Astrocyte (in vitro differentiated cells and primary cell): ENCODE measurements at regions not wholly inside any gene's neighbourhood (a gene's known extent, or its start where the extent isn't known, plus 50 kb on each side); places are given as distances from the start of the nearest gene placed in this dataset.

Experiments
- DNase-seq: peaks from one replicate; pipeline ENCODE4 v3.0.0-alpha.2; 2010; ENCODE audit warnings: low read depth
- FAIRE-seq: peaks from 2 replicates; lab custom pipeline; 2011; peaks lifted over from hg19 to GRCh38; lab: Jason Lieb, UNC
- H2AFZ ChIP-seq: 2 replicates; pipeline ENCODE4 v1.6.0; 2012; ENCODE audit warnings: low read depth, low read length, inconsistent platforms
- H3K27ac ChIP-seq: 2 replicates; pipeline ENCODE4 v1.5.1; 2011; ENCODE audit warnings: low read depth, low read length, inconsistent platforms
- H3K27me3 ChIP-seq: 2 replicates; pipeline ENCODE4 v1.6.0; 2011; ENCODE audit warnings: low read length, inconsistent platforms; ENCODE audit not compliant: insufficient read depth
- H3K36me3 ChIP-seq: 2 replicates; pipeline ENCODE4 v1.5.1; 2011; ENCODE audit warnings: low read length, inconsistent platforms; ENCODE audit not compliant: insufficient read depth
- H3K4me1 ChIP-seq: 2 replicates; pipeline ENCODE4 v1.5.1; 2011; ENCODE audit warnings: low read length, inconsistent platforms; ENCODE audit not compliant: insufficient read depth
- H3K4me2 ChIP-seq: 2 replicates; pipeline ENCODE4 v1.6.0; 2012; ENCODE audit warnings: low read length, inconsistent platforms
- H3K4me3 ChIP-seq: 2 replicates; pipeline ENCODE4 v1.5.1; 2011; ENCODE audit warnings: low read depth, mild to moderate bottlenecking, low read length, inconsistent platforms; ENCODE audit not compliant: insufficient read depth
- H3K79me2 ChIP-seq: 2 replicates; pipeline ENCODE4 v1.6.0; 2012; ENCODE audit warnings: mild to moderate bottlenecking, low read length, inconsistent platforms; ENCODE audit not compliant: insufficient read depth
- H3K9ac ChIP-seq: 2 replicates; pipeline ENCODE4 v1.6.0; 2012; ENCODE audit warnings: mild to moderate bottlenecking, low read length, inconsistent platforms
- H3K9me3 ChIP-seq: 2 replicates; pipeline ENCODE4 v1.5.1; 2012; ENCODE audit warnings: low read depth, mild to moderate bottlenecking, low read length, inconsistent platforms; ENCODE audit not compliant: insufficient read depth
- H4K20me1 ChIP-seq: 2 replicates; pipeline ENCODE4 v1.6.0; 2012; ENCODE audit warnings: low read length, inconsistent platforms; ENCODE audit not compliant: insufficient read depth
- H3K27ac Mint-ChIP-seq: one replicate; pipeline ENCODE4 v1.8.0; 2021; ENCODE audit warnings: mild to moderate bottlenecking, mixed read lengths; ENCODE audit not compliant: unreplicated experiment
- H3K27me3 Mint-ChIP-seq: one replicate; pipeline ENCODE4 v1.8.0; 2021; ENCODE audit warnings: low read depth, mixed read lengths; ENCODE audit not compliant: unreplicated experiment
- H3K36me3 Mint-ChIP-seq: one replicate; pipeline ENCODE4 v1.8.0; 2021; ENCODE audit warnings: low read depth, mixed read lengths; ENCODE audit not compliant: unreplicated experiment
- H3K4me1 Mint-ChIP-seq: one replicate; pipeline ENCODE4 v1.8.0; 2021; ENCODE audit warnings: low read depth, mixed read lengths; ENCODE audit not compliant: unreplicated experiment
- H3K4me3 Mint-ChIP-seq: one replicate; pipeline ENCODE4 v1.8.0; 2021; ENCODE audit warnings: mild to moderate bottlenecking, moderate library complexity, mixed read lengths; ENCODE audit not compliant: unreplicated experiment
- H3K9me3 Mint-ChIP-seq: one replicate; pipeline ENCODE4 v1.8.0; 2021; ENCODE audit warnings: mild to moderate bottlenecking, mixed read lengths; ENCODE audit not compliant: unreplicated experiment
- EZH2 ChIP-seq: IDR thresholded peaks from 2 replicates; pipeline ENCODE4 v1.6.1; 2012; ENCODE audit warnings: mild to moderate bottlenecking, low read length, inconsistent platforms; ENCODE audit not compliant: insufficient read depth
- TF ChIP-seq, protein P1 (sequence below): IDR thresholded peaks from 2 replicates; pipeline ENCODE4 v1.5.1; 2011; ENCODE audit warnings: low read depth, mild to moderate bottlenecking, inconsistent platforms, low read length, moderate library complexity; ENCODE audit not compliant: insufficient read depth

DNA sequence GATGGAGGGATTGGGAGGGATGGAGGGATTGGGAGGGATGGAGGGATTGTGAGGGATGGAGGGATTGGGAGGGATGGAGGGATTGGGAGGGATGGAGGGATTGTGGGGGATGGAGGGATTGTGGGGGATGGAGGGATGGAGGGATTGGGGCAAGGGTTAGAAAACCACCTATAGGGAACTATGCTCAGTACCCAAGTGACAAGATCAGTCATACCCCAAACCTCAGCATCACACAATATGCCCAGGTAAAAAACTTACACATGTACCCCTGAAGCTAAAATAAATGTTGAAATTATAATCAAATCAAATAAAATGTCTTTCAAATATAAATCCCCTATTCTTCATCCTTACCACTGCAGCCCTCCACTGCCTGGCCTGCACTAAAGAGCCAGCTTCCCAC, 72.8 kb upstream of the HNRNPU start:
- Histone ChIP-seq H4K20me1 (no peaks in the 10 kb centered on the region), H3K9ac (no peak overlapping the region), H3K36me3 (no peaks in the 10 kb centered on the region), H3K4me3 (no peak overlapping the region), H2AFZ (no peak overlapping the region), H3K27ac (no peak overlapping the region), H3K27me3 (no peaks in the 10 kb centered on the region), H3K4me2 (no peak overlapping the region), H3K4me1 (no peaks in the 10 kb centered on the region), H3K79me2 (no peaks in the 10 kb centered on the region), H3K9me3 (no peaks in the 10 kb centered on the region)
- DNase-seq (no peak), FAIRE-seq (no peak)
- H3K4me1 Mint-ChIP-seq = no peaks in the 10 kb centered on the region
- no peaks in the 10 kb centered on the region for H3K9me3 Mint-ChIP-seq
- H3K27me3 Mint-ChIP-seq = no peaks in the 10 kb centered on the region
- no peaks in the 10 kb centered on the region for H3K36me3 Mint-ChIP-seq
- no peak overlapping the region for H3K4me3 Mint-ChIP-seq
- no peak overlapping the region for H3K27ac Mint-ChIP-seq
- TF ChIP-seq, protein P1, sequence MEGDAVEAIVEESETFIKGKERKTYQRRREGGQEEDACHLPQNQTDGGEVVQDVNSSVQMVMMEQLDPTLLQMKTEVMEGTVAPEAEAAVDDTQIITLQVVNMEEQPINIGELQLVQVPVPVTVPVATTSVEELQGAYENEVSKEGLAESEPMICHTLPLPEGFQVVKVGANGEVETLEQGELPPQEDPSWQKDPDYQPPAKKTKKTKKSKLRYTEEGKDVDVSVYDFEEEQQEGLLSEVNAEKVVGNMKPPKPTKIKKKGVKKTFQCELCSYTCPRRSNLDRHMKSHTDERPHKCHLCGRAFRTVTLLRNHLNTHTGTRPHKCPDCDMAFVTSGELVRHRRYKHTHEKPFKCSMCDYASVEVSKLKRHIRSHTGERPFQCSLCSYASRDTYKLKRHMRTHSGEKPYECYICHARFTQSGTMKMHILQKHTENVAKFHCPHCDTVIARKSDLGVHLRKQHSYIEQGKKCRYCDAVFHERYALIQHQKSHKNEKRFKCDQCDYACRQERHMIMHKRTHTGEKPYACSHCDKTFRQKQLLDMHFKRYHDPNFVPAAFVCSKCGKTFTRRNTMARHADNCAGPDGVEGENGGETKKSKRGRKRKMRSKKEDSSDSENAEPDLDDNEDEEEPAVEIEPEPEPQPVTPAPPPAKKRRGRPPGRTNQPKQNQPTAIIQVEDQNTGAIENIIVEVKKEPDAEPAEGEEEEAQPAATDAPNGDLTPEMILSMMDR = no peak
- no peak for TF ChIP-seq EZH2

DNA sequence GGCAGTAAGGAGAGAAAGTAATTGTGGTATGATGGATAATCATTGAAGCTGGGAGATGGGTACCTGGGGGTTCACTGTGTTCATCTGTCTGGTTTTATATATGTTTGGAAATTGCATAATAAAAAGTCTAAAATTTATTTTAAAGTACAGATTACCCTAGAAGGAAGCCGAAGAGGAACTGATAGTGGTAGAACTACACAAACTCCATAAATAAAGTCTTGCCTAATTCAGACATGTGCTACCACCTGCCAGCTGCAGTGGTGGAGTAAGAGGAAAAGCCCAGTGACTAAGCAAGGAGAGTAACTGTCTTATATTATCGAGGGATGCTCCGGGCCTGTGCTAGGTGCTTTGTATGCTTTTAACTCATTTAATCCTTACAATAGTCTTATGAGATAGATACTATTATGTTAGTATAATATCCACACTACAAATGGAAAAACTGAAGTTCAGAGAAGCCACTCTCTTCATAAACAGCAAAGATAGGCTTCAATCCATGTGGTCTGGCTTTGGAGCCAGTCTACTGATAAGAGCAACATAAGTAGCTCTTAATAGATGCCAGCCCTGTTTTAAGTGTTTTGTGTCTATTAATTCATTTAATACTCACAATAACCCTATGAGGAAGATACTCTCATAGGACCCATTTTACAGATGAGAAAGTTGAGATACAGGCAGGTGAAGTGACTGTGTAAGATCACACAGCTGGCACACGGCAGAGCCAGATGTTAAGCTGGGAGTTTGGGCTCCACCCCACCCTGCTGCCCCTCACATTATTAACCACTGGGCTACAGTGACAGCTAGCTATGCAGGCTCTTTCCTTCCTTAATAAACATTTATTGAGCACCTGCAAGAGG, 56.8 kb upstream of the HNRNPU start:
- Histone ChIP-seq H3K36me3 (no peaks in the 10 kb centered on the region), H3K27ac (no peak overlapping the region), H3K4me2 (no peak overlapping the region), H3K9ac (no peak overlapping the region), H3K9me3 (no peaks in the 10 kb centered on the region), H2AFZ (no peak overlapping the region), H3K79me2 (no peaks in the 10 kb centered on the region), H3K27me3 (no peaks in the 10 kb centered on the region), H3K4me1 (peaks cover 4% of the 10 kb centered on the region), H3K4me3 (no peak overlapping the region), H4K20me1 (no peaks in the 10 kb centered on the region)
- FAIRE-seq = no peak
- Mint-ChIP-seq H3K9me3 (no peaks in the 10 kb centered on the region), H3K36me3 (no peaks in the 10 kb centered on the region), H3K27ac (no peak overlapping the region), H3K4me3 (no peak overlapping the region), H3K4me1 (no peaks in the 10 kb centered on the region), H3K27me3 (peaks cover 21% of the 10 kb centered on the region)
- DNase-seq = no peak
- TF ChIP-seq EZH2 = no peak
- TF ChIP-seq, protein P1 = no peak
